Kidney epithelial cell (primary cell): ENCODE measurements at regions not wholly inside any gene's neighbourhood (a gene's known extent, or its start where the extent isn't known, plus 50 kb on each side); places are given as distances from the start of the nearest gene placed in this dataset.
A peak's percentile ranks its signal among the peaks of the same experiment; 100 is the strongest.

Source experiments
- DNase-seq: peaks from one replicate; pipeline ENCODE4 v3.0.0-alpha.2; 2010; ENCODE audit warnings: low read depth
- H3K27me3 ChIP-seq: 2 replicates; pipeline ENCODE4 v1.6.0; 2011; ENCODE audit warnings: low read length; ENCODE audit not compliant: control insufficient read depth, insufficient read depth
- H3K36me3 ChIP-seq: 2 replicates; pipeline ENCODE4 v1.5.1; 2011; ENCODE audit warnings: low read length; ENCODE audit not compliant: control insufficient read depth, insufficient read depth
- H3K4me3 ChIP-seq: 2 replicates; pipeline ENCODE4 v1.5.1; 2011; ENCODE audit warnings: low read depth, mild to moderate bottlenecking, control low read depth, low read length
- CTCF ChIP-seq: IDR thresholded peaks from 2 replicates; pipeline ENCODE4 v1.5.1; 2011; ENCODE audit warnings: mild to moderate bottlenecking, moderate library complexity, low read length, control low read depth, inconsistent platforms; ENCODE audit not compliant: insufficient read depth, poor library complexity, severe bottlenecking

DNA sequence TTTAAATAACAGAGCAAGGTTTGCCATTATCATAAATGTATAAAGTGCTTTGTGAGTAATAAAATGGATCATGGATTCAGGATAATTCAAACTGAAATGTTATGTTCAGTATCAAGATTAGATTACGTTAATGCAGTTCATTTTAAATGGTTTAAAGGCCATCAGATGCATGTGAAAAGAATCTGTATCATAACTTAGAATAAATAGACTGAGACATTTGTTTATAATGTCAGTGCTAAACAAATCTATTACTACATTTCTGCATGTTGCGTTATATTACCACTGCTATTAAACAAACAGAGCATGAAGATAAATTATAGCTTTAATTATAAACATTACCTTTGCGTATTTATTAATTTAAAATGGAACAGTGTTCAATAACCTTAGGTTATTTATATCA lies 160.2 kb downstream of the TOX3 start:
- Histone ChIP-seq H3K4me3 (no peak overlapping the region), H3K27me3 (no peaks in the 10 kb centered on the region), H3K36me3 (no peaks in the 10 kb centered on the region)
- no peak for DNase-seq
- TF ChIP-seq CTCF = no peak

DNA sequence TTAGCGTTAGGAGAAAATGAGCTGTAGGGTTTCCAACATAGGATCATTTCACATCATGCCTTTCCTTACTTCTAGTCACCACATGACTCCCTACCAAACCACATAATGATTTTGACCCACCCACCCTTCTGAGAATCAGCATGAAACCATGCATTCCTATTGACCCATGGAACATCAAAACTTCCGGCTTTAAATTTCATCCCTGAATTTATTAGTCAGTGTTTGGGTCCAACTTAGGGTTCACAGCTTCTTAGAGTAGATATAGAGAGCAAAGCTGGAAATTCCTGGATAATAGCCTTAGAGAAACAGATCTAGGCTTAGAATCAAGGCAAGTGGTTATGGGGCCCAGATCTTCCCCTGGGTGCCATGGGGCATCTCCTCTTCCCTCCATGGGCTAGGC lies 162.6 kb downstream of the TOX3 start:
- Histone ChIP-seq H3K4me3 (no peak overlapping the region), H3K27me3 (no peaks in the 10 kb centered on the region), H3K36me3 (no peaks in the 10 kb centered on the region)
- DNase-seq = no peak
- no peak for TF ChIP-seq CTCF

DNA sequence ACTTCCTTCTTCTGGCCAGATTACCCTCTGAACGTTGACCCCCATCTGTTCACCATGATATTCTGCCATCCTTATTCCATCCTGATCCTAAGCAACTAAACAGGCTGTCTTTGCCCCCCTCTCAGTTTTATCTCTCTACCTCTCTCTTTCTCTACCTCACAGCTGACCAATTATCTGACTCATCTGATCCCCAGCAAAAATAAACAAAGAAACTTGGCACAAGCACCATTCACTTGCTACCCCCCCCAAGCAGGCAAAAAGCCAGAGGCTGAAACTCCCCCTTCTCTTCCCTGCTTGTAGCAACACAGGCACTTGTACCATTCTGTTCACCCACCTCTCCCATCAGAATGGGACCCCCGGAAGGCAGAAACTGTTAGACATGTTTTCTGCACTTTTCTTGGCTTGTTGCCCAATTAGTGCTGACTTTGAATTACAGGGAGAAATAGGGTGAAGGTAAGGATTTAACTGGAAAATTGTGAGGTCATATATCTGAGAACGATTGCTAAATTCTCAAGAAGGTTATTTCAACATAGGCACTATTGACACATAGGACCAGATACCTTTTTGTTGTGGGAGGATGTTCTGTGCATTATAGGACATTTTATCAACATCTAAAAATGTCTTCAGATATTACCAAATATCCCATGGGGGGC lies 163.2 kb downstream of the TOX3 start:
- no peak for TF ChIP-seq CTCF
- Histone ChIP-seq H3K36me3 (no peaks in the 10 kb centered on the region), H3K4me3 (no peak overlapping the region), H3K27me3 (no peaks in the 10 kb centered on the region)
- peak; percentile 18 for DNase-seq

GRCh38 chr16:52383119-52383518 lies 163.8 kb downstream of the TOX3 start:
- H3K4me3 ChIP-seq = no peak overlapping the region
- DNase-seq = no peak
- TF ChIP-seq CTCF = no peak
- H3K36me3 ChIP-seq = no peaks in the 10 kb centered on the region
- H3K27me3 ChIP-seq = no peaks in the 10 kb centered on the region

- Histone ChIP-seq H3K36me3 (no peaks in the 10 kb centered on the region), H3K27me3 (no peaks in the 10 kb centered on the region), H3K4me3 (no peak overlapping the region)
- TF ChIP-seq CTCF = no peak
- no peak for DNase-seq
Observed at GRCh38 chr16:52379551-52379950, 167.4 kb downstream of the TOX3 start.

GRCh38 chr16:52376676-52377280 lies 170.2 kb downstream of the TOX3 start:
- no peaks in the 10 kb centered on the region for H3K27me3 ChIP-seq
- no peak for TF ChIP-seq CTCF
- no peak for DNase-seq
- no peaks in the 10 kb centered on the region for H3K36me3 ChIP-seq
- H3K4me3 ChIP-seq = no peak overlapping the region
